NCI-H748 (cell line): ENCODE measurements at regions not wholly inside any gene's neighbourhood (a gene's known extent, or its start where the extent isn't known, plus 50 kb on each side); places are given as distances from the start of the nearest gene placed in this dataset.

Source experiments
- DNase-seq: peaks from one replicate; lab custom pipeline; 2025; ENCODE audit not compliant: unreplicated experiment; lab: John Stamatoyannopoulos, UW

- peak; percentile 83 for DNase-seq
Observed at GRCh38 chr15:93887151-93887550, 344.2 kb upstream of the MCTP2 start.

GRCh38 chr15:93882779-93883178 lies 348.6 kb upstream of the MCTP2 start:
- DNase-seq, result no peak

- DNase-seq, result no peak
Observed at GRCh38 chr15:93882141-93882540, 349.2 kb upstream of the MCTP2 start.

- DNase-seq, result no peak
Observed at GRCh38 chr15:93881310-93881709, 350.1 kb upstream of the MCTP2 start.

DNA sequence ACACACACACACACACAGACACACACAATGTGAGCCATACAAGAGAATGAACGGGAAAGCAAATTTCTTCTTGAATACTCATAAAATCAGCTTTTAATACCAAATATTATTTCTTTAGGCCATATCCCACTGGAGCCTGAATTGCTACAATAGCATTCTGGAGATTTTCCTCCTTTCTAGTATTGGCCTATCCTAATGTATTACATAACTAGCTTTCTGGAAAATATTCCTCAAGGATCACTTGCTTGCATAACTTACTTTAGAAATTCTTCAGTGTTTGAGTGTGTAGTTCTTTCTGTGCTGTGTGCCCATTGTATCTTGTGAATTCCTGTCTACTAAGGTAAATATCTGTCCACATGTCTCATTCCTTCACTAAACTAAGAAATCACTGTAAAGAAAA lies 351.0 kb upstream of the MCTP2 start:
- DNase-seq, result no peak

DNA sequence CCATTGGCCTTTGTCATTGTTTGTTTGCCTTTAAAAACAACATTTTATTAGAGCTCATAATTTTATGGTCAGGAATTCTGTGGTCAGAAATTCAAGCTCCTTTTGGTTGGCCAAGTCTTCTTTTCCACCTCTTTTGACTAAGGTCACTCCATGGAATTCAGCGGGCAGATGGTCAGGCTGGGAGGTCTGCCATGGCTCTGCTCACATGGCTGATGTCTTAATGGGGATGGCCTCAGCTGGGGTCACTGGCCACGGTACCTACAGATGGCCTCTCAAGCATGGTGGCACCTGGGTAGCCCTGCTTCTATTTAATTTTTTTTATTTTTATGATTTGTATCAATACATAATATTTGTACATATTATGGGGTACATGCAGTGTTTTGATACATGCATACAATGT lies 360.8 kb upstream of the MCTP2 start:
- no peak for DNase-seq

DNA sequence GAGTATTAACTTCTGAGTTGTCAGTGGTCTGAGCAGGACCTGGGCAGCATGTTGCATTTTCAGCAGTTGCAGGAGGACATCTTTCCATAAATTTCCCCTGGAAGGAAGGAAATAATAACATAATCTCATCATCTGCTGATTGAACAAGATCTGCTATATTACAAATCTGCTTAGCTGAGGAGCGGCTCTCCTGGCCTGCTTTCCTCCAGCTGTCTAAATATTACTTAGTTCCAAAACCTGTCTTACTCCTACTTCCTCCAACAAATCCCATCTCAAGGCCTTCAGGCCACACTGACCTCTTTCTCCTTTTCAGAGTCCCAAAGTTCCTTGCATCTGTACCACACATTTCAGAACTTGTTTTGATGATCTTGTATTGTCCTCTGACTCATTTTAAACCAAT lies 364.4 kb upstream of the MCTP2 start:
- no peak for DNase-seq

DNA sequence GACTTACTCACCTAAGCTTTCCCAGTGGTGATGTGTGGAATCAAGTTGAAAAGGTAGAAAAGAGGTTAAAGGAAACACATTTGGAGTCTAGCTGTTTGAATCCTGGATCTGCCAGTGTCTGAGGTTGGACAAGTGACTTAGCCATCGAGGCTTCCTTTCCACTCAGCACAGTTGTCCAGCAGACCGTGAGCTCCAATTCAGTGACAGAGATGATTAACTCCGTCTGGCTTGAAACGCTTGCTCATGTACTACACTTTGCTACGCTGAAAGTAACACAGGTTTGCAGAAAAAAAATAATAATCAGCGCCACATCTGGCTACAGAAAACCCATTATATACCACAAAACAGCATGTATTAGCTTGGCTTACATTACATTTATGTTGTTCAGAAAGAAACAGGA lies 364.9 kb upstream of the MCTP2 start:
- no peak for DNase-seq

GRCh38 chr15:93865586-93865985 lies 365.8 kb upstream of the MCTP2 start:
- peak; percentile 92 for DNase-seq

- DNase-seq, result no peak
Observed at GRCh38 chr15:93862791-93863190, 368.6 kb upstream of the MCTP2 start.

- DNase-seq, result no peak
Observed at GRCh38 chr15:93861956-93862741, 369.2 kb upstream of the MCTP2 start.

- DNase-seq, result no peak
Observed at GRCh38 chr15:93861413-93861812, 369.9 kb upstream of the MCTP2 start.

- DNase-seq, result no peak
Observed at GRCh38 chr15:93860701-93861100, 370.7 kb upstream of the MCTP2 start.

GRCh38 chr15:93859176-93859575 lies 372.2 kb upstream of the MCTP2 start:
- no peak for DNase-seq

GRCh38 chr15:93855181-93855826 lies 376.1 kb upstream of the MCTP2 start:
- DNase-seq, result no peak

GRCh38 chr15:93854088-93854487 lies 377.3 kb upstream of the MCTP2 start:
- no peak for DNase-seq

- no peak for DNase-seq
Observed at GRCh38 chr15:93852761-93853160, 378.6 kb upstream of the MCTP2 start.

DNA sequence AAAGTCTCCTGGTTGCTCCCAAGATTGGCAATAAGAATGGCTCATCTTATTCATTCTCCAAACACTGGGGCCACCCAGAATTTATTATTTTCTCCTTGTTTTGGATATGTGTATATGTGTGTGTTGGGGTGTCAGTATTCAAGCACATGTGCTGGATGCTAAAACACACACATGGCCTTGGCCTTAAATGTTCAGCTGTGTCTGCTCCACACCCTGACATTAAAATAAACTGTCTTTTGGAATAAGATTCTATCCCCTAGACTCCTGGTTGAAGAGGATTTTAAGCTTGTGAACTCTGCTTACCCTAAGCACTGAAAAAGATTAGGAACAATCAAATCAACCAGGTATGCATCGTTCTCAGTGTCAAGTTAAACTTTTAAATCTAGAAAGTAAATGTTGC lies 382.9 kb upstream of the MCTP2 start:
- no peak for DNase-seq

DNA sequence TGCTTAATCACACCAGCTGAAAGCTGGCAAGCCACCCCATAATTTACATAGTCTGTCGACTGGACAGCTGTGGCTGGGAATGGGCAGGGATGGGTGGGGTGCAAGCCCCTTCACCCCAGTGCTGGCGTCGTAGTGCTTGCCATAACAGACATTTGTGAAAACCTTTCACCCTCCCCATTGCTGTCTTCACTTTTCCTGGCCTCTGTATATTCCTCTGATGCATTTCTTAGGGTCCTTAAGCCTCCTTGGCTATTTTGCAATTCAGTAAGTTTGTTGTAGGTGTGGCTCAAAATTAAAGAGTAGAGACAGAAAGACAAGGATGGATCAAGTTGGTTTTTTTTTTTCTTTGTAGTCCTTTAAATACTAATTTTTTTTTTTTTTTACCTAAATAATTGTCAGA lies 383.3 kb upstream of the MCTP2 start:
- DNase-seq, result no peak

GRCh38 chr15:93846148-93846547 lies 385.2 kb upstream of the MCTP2 start:
- no peak for DNase-seq

GRCh38 chr15:93837450-93837849 lies 393.9 kb upstream of the MCTP2 start:
- no peak for DNase-seq

GRCh38 chr15:93835344-93835743 lies 396.0 kb upstream of the MCTP2 start:
- DNase-seq, result no peak

- DNase-seq, result no peak
Observed at GRCh38 chr15:93831641-93832040, 399.7 kb upstream of the MCTP2 start.
